GM21619 (cell line): ENCODE measurements at regions not wholly inside any gene's neighbourhood (a gene's known extent, or its start where the extent isn't known, plus 50 kb on each side); places are given as distances from the start of the nearest gene placed in this dataset.

Experiments used
- ATAC-seq: cut with Tn5 transposase; IDR thresholded peaks from one replicate; pipeline ENCODE4 v1.9.1; 2021; ENCODE audit not compliant: unreplicated experiment

DNA sequence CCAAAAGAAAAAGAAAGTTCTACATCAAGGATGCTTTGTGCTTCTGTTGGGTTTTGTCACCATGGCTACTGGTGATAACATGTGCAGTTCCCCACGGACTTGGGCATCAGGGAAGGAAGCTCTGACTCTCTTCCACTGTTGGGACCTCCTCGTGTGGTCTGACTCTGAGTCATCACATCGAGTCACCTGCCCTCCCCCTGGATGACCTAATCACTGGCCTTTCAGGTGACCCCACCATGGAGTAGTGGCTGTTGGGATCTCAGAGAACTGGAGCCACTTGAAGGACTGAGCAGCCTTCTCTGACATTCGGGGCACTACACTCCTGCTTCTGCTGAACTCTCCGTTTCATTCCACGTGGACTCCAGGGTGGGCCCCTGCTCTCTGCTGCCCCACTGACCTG is 60.8 kb upstream of the DOCK1 start:
- ATAC-seq: no peak

DNA sequence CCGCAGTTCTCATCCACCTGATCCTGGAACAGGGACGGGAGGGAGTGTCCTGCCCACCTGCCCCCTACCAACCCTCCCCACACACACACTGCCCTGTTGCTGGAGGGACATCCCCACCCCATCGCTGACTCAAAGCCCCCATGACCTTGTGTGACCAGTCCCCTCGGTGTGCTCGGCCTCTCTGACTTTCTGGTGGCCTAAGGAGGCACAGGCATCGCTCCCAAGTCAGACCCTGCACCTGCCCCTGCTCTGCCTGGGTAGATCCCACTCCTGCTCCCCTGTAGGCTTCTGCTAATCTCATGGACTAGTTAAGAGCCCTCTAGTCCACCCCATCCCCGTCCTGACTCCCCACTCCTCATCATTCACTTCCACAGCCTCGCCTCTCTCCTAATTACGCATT is 58.8 kb upstream of the DOCK1 start:
- no peak for ATAC-seq

DNA sequence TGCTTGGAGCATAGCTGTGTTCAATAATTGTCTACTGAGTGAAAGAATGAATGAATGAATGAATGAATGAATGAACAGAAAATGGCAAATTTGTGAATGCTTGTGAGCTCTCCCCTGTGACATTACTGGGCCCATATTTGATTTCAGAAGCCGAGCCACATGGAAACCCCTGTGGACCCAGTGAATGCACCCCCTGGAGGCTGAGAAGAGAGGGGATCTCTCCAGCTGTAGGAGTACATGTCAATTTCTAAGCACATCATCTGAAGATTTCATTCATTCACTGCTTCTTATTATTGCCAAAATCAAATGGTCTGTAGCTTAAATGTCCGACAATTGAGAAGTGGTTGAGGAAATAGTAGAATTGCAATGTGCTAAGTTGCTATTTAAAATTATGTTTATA is 58.3 kb upstream of the DOCK1 start:
- no peak for ATAC-seq

DNA sequence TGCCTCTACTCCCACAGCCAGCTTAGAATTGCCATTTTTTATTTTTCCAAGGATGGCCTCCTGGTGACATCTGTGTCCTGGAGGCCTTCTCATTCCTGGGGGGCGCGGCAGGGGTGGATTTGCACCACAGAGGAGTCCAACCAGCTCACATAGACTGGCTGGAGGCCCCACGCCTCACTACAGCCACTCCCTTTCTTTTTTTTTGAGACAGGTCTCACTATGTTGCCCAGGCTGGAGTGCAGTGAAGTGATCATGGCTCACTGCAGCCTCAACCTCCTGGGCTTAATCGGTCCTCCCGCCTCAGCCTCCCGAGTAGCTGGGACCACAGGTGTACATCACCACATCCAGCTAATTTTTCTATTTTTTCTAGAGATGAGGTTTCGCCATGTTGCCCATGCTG is 57.6 kb upstream of the DOCK1 start:
- ATAC-seq: no peak

DNA sequence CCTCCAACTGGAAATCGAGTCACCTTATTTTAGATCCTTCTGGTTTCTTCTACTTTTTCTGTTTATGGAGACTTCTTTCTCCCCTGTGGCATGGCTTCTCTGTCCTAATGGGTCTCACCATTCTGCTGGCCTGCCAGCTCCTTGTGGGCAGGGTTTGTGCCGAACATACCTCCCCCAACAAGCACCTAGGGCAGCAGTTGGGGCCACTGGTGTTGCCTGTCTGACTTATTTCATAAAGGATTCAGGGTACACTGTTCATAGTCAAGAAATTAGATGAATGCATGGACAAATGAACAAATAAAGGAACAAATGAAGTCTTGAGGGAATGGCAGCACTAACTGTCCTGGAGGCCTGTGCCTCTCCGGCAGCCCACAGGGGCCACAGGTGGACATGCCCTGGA is 55.6 kb upstream of the DOCK1 start:
- no peak for ATAC-seq

DNA sequence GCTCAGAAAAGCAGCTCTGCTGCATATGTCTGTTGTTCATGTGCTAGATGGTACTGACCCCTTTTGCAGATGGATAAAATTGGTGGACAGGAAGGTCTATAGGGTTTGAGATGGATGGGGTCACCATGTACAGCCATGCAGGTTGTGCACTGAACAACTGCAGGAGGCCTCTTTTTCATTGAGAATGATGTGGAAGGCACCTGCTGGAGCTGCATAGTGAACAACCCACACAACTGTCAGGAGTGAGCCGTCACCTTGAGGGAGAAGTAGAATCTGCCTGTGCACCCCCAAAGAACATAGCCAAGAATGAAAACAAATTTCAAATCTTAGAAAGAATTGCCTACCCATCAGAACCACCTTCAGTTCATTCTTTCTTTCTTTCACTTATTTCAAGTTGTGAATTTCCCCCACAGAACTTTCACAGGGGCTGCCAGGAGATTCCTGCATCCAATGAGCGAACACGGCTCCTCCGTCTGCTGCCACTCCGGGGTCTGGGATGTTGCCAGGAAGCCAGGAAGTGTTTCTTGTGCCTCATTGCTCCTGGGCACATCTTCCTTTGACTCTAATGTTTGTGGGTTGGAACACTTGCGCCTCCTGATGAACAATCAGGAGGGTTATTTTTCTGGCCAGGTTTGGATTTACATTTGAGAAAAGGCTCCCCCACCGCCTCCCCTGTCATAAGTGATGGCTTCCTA is 53.7 kb upstream of the DOCK1 start:
- ATAC-seq: no peak

DNA sequence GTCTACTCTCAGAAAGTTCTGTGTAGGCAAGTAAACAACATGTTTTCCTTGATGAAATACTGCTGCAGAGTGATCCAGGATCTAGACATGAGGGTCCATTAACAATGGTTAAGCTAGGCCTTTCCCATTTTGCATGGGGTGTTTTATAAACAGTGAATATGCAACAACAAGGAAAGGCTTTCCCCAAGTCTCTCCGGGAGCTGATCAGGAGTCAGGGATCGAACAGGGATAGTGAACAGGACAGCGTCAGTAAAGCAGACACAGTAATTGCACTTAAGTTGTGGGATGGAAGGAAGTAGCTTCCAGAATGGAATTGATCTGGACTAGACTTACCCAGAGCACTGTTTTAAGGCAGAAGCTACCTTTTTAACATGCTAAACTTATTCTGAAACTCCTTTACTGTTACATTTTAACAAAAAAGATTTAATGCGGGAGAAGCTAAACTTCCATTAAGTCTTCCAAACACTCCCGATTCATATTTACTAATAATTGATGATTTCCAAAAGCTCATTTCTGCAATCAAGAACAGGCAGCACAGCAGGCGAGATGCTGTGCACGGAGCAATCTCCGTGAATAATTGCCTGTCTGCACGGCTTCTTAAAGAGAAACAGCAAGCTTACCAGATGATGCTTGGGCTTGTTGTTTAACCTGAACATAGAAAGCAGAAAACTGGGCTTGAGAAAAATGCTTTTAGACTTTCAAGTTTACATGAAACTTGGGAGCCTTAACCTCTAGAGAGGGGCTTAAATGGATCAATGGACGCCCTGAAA is 50.3 kb upstream of the DOCK1 start:
- ATAC-seq: no peak
